ENCODE measurements at regions not wholly inside any gene's neighbourhood (a gene's known extent, or its start where the extent isn't known, plus 50 kb on each side); places are given as distances from the start of the nearest gene placed in this dataset.

- TF ChIP-seq ZNF24 (tag by site-specific recombination; IDR thresholded peaks at IDR 0.05) (no peak), ZNF112 (tag by site-specific recombination; IDR thresholded peaks at IDR 0.05) (no peak)
- TF ChIP-seq, protein P1, sequence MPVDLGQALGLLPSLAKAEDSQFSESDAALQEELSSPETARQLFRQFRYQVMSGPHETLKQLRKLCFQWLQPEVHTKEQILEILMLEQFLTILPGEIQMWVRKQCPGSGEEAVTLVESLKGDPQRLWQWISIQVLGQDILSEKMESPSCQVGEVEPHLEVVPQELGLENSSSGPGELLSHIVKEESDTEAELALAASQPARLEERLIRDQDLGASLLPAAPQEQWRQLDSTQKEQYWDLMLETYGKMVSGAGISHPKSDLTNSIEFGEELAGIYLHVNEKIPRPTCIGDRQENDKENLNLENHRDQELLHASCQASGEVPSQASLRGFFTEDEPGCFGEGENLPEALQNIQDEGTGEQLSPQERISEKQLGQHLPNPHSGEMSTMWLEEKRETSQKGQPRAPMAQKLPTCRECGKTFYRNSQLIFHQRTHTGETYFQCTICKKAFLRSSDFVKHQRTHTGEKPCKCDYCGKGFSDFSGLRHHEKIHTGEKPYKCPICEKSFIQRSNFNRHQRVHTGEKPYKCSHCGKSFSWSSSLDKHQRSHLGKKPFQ (tag by site-specific recombination; IDR thresholded peaks at IDR 0.05) = no peak
- TF ChIP-seq, protein P2, sequence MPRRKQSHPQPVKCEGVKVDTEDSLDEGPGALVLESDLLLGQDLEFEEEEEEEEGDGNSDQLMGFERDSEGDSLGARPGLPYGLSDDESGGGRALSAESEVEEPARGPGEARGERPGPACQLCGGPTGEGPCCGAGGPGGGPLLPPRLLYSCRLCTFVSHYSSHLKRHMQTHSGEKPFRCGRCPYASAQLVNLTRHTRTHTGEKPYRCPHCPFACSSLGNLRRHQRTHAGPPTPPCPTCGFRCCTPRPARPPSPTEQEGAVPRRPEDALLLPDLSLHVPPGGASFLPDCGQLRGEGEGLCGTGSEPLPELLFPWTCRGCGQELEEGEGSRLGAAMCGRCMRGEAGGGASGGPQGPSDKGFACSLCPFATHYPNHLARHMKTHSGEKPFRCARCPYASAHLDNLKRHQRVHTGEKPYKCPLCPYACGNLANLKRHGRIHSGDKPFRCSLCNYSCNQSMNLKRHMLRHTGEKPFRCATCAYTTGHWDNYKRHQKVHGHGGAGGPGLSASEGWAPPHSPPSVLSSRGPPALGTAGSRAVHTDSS (tag by site-specific recombination; IDR thresholded peaks at IDR 0.05) = no peak
Measured at GRCh38 chr15:96700555-96700954, 370.1 kb downstream of the NR2F2 start (continued).

- ChIA-PET POLR2A (no interaction called here), CTCF (interaction anchor here (0.8 to 1.6 kb wide), 6 partner anchors 10 to 123 kb away, joined by 3 to 8 read pairs (median 3); no protein-coding TSS in a partner anchor)
- Histone ChIP-seq H3K4me3 (ENCODE audit: low read depth, low read length) (no peak overlapping the region), H3K4me1 (ENCODE audit: control insufficient read depth, insufficient read depth, low read length) (peaks cover 20% of the 10 kb centered on the region), H3K36me3 (ENCODE audit: control insufficient read depth in 2 of 2, insufficient read depth in 1 of 2, low read length in 2 of 2) (no peaks in the 10 kb centered on the region), H3K27ac (ENCODE audit: extremely low read depth, low read depth, low read length) (no peak overlapping the region), H3K9me3 (ENCODE audit: control insufficient read depth, insufficient read depth, low read depth, low read length) (no peaks in the 10 kb centered on the region)
- TF ChIP-seq ZNF121 (tag by site-specific recombination; IDR thresholded peaks at IDR 0.05) = no peak
- TF ChIP-seq ZNF654 (tag by site-specific recombination; IDR thresholded peaks at IDR 0.05; ENCODE audit: low read depth) = peak; percentile 31
- TF ChIP-seq ZNF639 (tag by site-specific recombination; IDR thresholded peaks at IDR 0.05) = no peak
- no peak for TF ChIP-seq ZNF26 (tag by site-specific recombination; IDR thresholded peaks at IDR 0.05)
- TF ChIP-seq ZNF626 (tag by site-specific recombination; IDR thresholded peaks at IDR 0.05) = no peak
- no peak for TF ChIP-seq TSHZ1 (tag by site-specific recombination; IDR thresholded peaks at IDR 0.05; ENCODE audit: borderline replicate concordance)
Measured at GRCh38 chr15:96701443-96701842, 370.9 kb downstream of the NR2F2 start.

GRCh38 chr15:96701877-96702276 lies 371.4 kb downstream of the NR2F2 start:
- POLR2A ChIA-PET = no interaction called here
- Histone ChIP-seq H3K9me3 (ENCODE audit: control insufficient read depth, insufficient read depth, low read depth, low read length) (no peaks in the 10 kb centered on the region), H3K4me1 (ENCODE audit: control insufficient read depth, insufficient read depth, low read length) (peaks cover 20% of the 10 kb centered on the region), H3K36me3 (ENCODE audit: control insufficient read depth in 2 of 2, insufficient read depth in 1 of 2, low read length in 2 of 2) (no peaks in the 10 kb centered on the region), H3K4me3 (ENCODE audit: low read depth, low read length) (no peak overlapping the region), H3K27ac (ENCODE audit: extremely low read depth, low read depth, low read length) (no peak overlapping the region)
- CTCF ChIA-PET = interaction anchor here (0.6 to 1.3 kb wide), 6 partner anchors 9 to 344 kb away, joined by 3 to 6 read pairs (median 3); no protein-coding TSS in a partner anchor
- TF ChIP-seq ZBTB17 (tag by site-specific recombination; IDR thresholded peaks at IDR 0.05) (no peak), ZNF580 (tag by site-specific recombination; IDR thresholded peaks at IDR 0.05) (no peak), ZNF391 (tag by site-specific recombination; IDR thresholded peaks at IDR 0.05; ENCODE audit: borderline replicate concordance, low read depth) (no peak), ZNF366 (tag by site-specific recombination; conservative IDR thresholded peaks at IDR 0.05) (no peak), GLIS2 (tag by site-specific recombination; IDR thresholded peaks at IDR 0.05) (no peak), ZNF571 (tag by site-specific recombination; IDR thresholded peaks at IDR 0.05) (no peak), ZNF621 (tag by site-specific recombination; IDR thresholded peaks at IDR 0.05) (no peak), ZBTB44 (tag by site-specific recombination; IDR thresholded peaks at IDR 0.05) (no peak)
- TF ChIP-seq, protein P3, sequence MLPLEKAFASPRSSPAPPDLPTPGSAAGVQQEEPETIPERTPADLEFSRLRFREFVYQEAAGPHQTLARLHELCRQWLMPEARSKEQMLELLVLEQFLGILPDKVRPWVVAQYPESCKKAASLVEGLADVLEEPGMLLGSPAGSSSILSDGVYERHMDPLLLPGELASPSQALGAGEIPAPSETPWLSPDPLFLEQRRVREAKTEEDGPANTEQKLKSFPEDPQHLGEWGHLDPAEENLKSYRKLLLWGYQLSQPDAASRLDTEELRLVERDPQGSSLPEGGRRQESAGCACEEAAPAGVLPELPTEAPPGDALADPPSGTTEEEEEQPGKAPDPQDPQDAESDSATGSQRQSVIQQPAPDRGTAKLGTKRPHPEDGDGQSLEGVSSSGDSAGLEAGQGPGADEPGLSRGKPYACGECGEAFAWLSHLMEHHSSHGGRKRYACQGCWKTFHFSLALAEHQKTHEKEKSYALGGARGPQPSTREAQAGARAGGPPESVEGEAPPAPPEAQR (tag by site-specific recombination; IDR thresholded peaks at IDR 0.05) = no peak

Measured in HEK293 (cell line).